OCI-LY7 (cell line): ENCODE measurements at regions not wholly inside any gene's neighbourhood (a gene's known extent, or its start where the extent isn't known, plus 50 kb on each side); places are given as distances from the start of the nearest gene placed in this dataset.

ENCODE experiments used
- BruUV-seq: library from RNA; stranded (reverse); fragments of 400-500 nt; replicated peaks from 2 replicates; lab custom pipeline; 2021; lab: Mats Ljungman, UMichigan
- CTCF ChIA-PET: fragments of 300-600 bp; sonication (Branson Sonifier 250); formaldehyde crosslinking; loops from one replicate; lab custom pipeline; 2022; ENCODE audit warnings: antibody characterized with exemption; ENCODE audit not compliant: unreplicated experiment; lab: Charles Lee
- POLR2A ChIA-PET: fragments of 300-600 bp; sonication (Branson Sonifier 250); formaldehyde crosslinking; loops from one replicate; lab custom pipeline; 2022; ENCODE audit warnings: antibody characterized with exemption; lab: Charles Lee
- DNase-seq: peaks from one replicate; pipeline ENCODE4 v3.0.0-alpha.2; 2015; ENCODE audit warnings: low spot score
- H2AFZ ChIP-seq: fragments of 200-600 bp; sonication (generic), shearing (Covaris generic); 2 replicates; pipeline ENCODE4 v1.6.1; 2014; ENCODE audit warnings: mild to moderate bottlenecking, antibody characterized with exemption, low read length, moderate library complexity
- H3K27ac ChIP-seq: fragments of 200-600 bp; sonication (generic); 2 replicates; pipeline ENCODE4 v1.5.1; 2014; ENCODE audit warnings: mixed run types, low read depth, mild to moderate bottlenecking, moderate library complexity, low read length, inconsistent platforms; ENCODE audit not compliant: poor library complexity, severe bottlenecking
- H3K36me3 ChIP-seq: fragments of 200-600 bp; sonication (generic); 2 replicates; pipeline ENCODE4 v1.6.1; 2014; ENCODE audit warnings: mild to moderate bottlenecking, antibody characterized with exemption, low read length, moderate library complexity, mixed read lengths; ENCODE audit not compliant: insufficient read depth
- H3K4me1 ChIP-seq: fragments of 200-600 bp; sonication (generic); 2 replicates; pipeline ENCODE4 v1.5.1; 2014; ENCODE audit warnings: mild to moderate bottlenecking, low read length; ENCODE audit not compliant: insufficient read depth, poor library complexity, severe bottlenecking
- H3K4me2 ChIP-seq: fragments of 200-600 bp; sonication (generic); 2 replicates; pipeline ENCODE4 v1.6.1; 2014; ENCODE audit warnings: mild to moderate bottlenecking, low read length
- H3K4me3 ChIP-seq: fragments of 200-600 bp; sonication (generic); 2 replicates; pipeline ENCODE4 v1.5.1; 2014; ENCODE audit warnings: mild to moderate bottlenecking, low read depth, low read length; ENCODE audit not compliant: poor library complexity, severe bottlenecking
- H3K79me2 ChIP-seq: fragments of 200-600 bp; sonication (generic); 2 replicates; pipeline ENCODE4 v1.6.1; 2016; ENCODE audit warnings: low read depth, mild to moderate bottlenecking, low read length, moderate library complexity, mixed read lengths; ENCODE audit not compliant: insufficient read depth
- H3K9me2 ChIP-seq: fragments of 200-600 bp; sonication (generic); 2 replicates; pipeline ENCODE4 v1.6.1; 2016; ENCODE audit warnings: mild to moderate bottlenecking, low read length, mixed read lengths; ENCODE audit not compliant: insufficient read depth
- H3K9me3 ChIP-seq: fragments of 200-600 bp; sonication (generic); 2 replicates; pipeline ENCODE4 v1.6.1; 2014; ENCODE audit warnings: mild to moderate bottlenecking, mixed run types, low read length, mixed read lengths
- H4K20me1 ChIP-seq: fragments of 200-600 bp; sonication (generic); 2 replicates; pipeline ENCODE4 v1.6.1; 2014; ENCODE audit warnings: mild to moderate bottlenecking, antibody characterized with exemption, low read length, moderate library complexity, mixed read lengths; ENCODE audit not compliant: insufficient read depth
- CTCF ChIP-seq: fragments of 200-600 bp; sonication (generic); conservative IDR thresholded peaks from 2 replicates; pipeline ENCODE4 v1.5.1; 2014; ENCODE audit warnings: mild to moderate bottlenecking, antibody characterized with exemption, low read length, moderate library complexity, mixed read lengths
- EZH2phosphoT487 ChIP-seq: fragments of 200-600 bp; sonication (generic); IDR thresholded peaks from 2 replicates; pipeline ENCODE4 v1.6.1; 2018; ENCODE audit warnings: low read depth, borderline replicate concordance, mild to moderate bottlenecking, mixed run types, antibody characterized with exemption, low read length, moderate library complexity, mixed read lengths
- intact Hi-C: fragments of 100-400 bp; cut with micrococcal nuclease; formaldehyde crosslinking; loops from one replicate; pipeline ENCODE4 v1.10.0; 2022; ENCODE audit not compliant: unreplicated experiment

DNA sequence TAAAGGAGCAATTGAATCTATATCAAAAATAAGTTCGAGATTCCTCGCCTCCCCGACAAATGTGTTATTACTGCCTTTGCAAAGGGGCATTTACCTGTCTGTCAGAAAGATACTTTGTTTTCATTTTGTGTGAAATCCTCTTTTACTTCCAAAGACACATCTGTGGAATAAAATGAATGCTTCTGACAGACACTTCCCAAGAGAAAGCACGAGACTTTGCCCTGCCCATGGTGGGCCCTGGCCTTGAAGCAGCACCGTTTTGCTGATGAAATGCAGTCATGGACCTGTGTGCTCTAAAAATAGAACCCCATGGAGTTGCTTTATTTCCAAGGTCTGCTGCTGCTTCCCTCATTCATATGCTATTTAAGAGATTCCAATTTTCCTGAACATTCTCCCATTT, 85.9 kb upstream of the USP47 start:
- H3K79me2 ChIP-seq = no peaks in the 10 kb centered on the region
- DNase-seq = no peak
- intact Hi-C loops = no loop called here
- H3K36me3 ChIP-seq = no peaks in the 10 kb centered on the region
- no peaks in the 10 kb centered on the region for H3K9me2 ChIP-seq
- H4K20me1 ChIP-seq = no peaks in the 10 kb centered on the region
- TF ChIP-seq EZH2phosphoT487 (no peak), CTCF (no peak)
- no peak overlapping the region for H3K4me2 ChIP-seq
- H3K4me3 ChIP-seq = no peak overlapping the region
- no TSS peak for BruUV-seq
- no peak overlapping the region for H2AFZ ChIP-seq
- ChIA-PET POLR2A (no interaction called here), CTCF (no interaction called here)
- no peaks in the 10 kb centered on the region for H3K4me1 ChIP-seq
- H3K9me3 ChIP-seq = no peaks in the 10 kb centered on the region
- H3K27ac ChIP-seq = no peak overlapping the region

- TF ChIP-seq EZH2phosphoT487 (no peak), CTCF (no peak)
- no peak overlapping the region for H2AFZ ChIP-seq
- no peaks in the 10 kb centered on the region for H4K20me1 ChIP-seq
- H3K27ac ChIP-seq = no peak overlapping the region
- POLR2A ChIA-PET = interaction anchor here (0.6 kb wide), 1 partner anchor 189 kb away, joined by 3 read pairs; no protein-coding TSS in a partner anchor
- no peaks in the 10 kb centered on the region for H3K4me1 ChIP-seq
- no peaks in the 10 kb centered on the region for H3K9me2 ChIP-seq
- no peaks in the 10 kb centered on the region for H3K79me2 ChIP-seq
- CTCF ChIA-PET = no interaction called here
- no peaks in the 10 kb centered on the region for H3K9me3 ChIP-seq
- intact Hi-C loops = no loop called here
- no peak overlapping the region for H3K4me3 ChIP-seq
- no peak overlapping the region for H3K4me2 ChIP-seq
- no peak for DNase-seq
- BruUV-seq = no TSS peak
- no peaks in the 10 kb centered on the region for H3K36me3 ChIP-seq
These were observed 89.1 kb upstream of the USP47 start for GRCh38 chr11:11752679-11753078.

DNA sequence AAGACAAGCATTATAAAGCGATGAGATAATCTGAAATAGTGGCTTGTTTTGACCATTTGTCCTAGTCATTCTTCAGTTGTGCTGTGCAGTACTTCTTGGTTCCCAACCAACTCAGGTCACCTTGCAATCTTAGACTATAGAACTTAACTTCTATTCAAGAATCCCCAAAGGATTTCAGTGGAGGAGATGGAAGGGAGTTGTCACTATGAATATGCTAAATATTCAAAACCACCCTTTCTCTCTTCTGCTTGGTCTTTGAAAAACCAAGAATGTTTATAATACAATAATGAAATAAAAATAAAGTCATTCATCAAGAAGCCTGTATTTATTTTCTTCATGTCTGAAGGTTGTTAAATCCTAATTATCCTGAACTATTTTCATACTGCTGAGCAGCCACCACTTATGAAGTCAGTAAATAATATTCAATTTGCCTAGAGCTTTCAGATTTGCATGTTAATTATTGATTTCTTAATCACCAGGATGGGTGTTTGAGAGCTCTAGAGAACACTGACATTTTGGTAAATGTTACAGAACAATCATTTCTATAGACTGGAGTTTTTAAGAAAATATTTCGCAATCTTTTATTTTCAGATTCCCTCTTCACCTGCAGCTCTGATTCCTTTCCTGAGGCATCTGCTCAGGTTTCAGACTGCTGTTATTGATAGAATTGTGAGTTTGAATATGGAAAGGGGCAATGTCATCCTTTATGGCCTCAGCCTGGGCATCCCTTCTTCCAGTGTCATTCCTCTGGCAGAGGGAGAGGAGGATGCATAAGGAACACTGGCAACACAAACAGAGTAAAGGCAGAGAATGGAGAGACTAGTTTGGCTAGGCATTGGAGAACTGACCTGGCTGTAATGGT, 91.5 kb upstream of the USP47 start:
- H3K9me2 ChIP-seq = no peaks in the 10 kb centered on the region
- TF ChIP-seq EZH2phosphoT487 (no peak), CTCF (no peak)
- no peak overlapping the region for H3K4me3 ChIP-seq
- DNase-seq = no peak
- ChIA-PET POLR2A (no interaction called here), CTCF (no interaction called here)
- no peaks in the 10 kb centered on the region for H3K9me3 ChIP-seq
- H2AFZ ChIP-seq = no peak overlapping the region
- H4K20me1 ChIP-seq = no peaks in the 10 kb centered on the region
- intact Hi-C loops = no loop called here
- no peak overlapping the region for H3K27ac ChIP-seq
- no TSS peak for BruUV-seq
- no peaks in the 10 kb centered on the region for H3K79me2 ChIP-seq
- no peak overlapping the region for H3K4me2 ChIP-seq
- no peaks in the 10 kb centered on the region for H3K4me1 ChIP-seq
- H3K36me3 ChIP-seq = no peaks in the 10 kb centered on the region
